ENCODE measurements at regions not wholly inside any gene's neighbourhood (a gene's known extent, or its start where the extent isn't known, plus 50 kb on each side); places are given as distances from the start of the nearest gene placed in this dataset.

DNA sequence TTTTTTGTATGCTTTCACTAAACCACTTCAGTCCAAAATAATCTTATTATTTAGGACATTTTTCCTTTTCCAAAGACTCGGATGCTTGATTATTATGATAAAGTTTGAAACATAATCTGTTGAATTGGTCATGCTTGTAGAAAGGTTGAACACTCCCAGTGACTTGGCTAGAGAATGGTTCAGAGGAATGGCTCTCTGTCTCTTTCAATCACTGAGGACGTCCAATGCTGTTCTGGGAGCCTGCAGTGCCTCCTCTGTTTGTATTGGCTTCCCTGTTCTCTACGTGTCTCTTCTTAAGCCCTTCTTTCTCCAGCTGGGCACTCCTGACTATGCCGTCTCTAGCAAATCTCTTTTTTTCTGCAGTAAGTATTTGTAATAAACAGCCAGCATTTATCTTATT lies 369.0 kb upstream of the DYNLRB2 start:
- no peak for DNase-seq

GRCh38 chr16:80171199-80171598 lies 369.6 kb upstream of the DYNLRB2 start:
- DNase-seq, result no peak

DNA sequence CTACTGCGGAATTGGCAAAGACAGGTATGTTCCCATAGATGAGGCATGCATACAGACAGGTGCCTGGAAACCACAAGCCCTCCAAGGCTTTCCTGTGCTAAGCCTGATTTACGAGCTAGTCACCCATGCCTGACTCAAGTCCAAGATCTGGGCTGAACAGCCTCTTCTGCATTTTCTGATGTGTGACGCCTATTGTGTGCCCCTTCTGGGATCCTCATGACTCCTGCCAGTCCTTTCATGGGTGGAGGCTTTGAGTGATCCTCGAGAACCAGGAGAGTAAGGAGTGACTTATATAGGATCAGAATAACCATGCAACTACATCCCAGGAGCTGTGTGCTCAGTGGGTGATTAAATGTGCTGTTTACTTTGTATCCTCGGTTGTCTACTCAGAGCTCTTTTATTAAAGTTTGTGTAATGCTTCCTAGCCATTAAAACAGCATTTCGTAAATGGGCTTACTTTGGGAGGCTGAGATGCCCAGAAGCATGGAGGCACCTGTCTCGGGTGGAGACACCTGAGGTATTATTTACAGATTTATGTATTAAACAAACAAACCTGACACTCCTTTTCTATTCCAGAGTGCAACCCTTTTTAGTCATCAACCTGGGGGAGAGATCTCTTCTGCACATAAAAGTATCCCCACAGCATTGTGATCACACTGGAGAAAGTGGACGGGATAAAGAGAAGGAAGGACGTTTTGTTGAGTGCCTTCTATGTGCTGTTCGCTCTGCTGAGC lies 373.0 kb upstream of the DYNLRB2 start:
- DNase-seq, result no peak

DNA sequence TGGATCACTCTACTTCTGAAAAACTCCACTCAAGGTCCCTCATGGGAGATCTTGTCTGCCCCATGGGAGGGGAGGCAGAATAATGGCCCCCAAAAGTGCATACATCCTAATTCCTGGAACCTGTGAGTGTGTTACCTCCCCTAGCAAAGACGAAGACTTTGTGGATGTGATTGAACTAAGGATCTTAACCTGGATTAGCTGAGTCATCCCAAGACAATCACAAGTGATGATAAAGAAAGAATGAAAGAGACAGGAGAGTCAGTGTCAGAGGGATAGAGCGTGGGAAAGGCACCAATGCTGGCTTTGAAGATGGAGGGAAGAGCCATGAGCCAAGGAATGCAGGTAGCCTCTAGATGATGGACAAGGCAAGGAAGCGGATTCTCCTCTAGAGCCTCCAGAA lies 374.7 kb upstream of the DYNLRB2 start:
- no peak for DNase-seq

GRCh38 chr16:80164966-80165550 lies 375.7 kb upstream of the DYNLRB2 start:
- no peak for DNase-seq

DNA sequence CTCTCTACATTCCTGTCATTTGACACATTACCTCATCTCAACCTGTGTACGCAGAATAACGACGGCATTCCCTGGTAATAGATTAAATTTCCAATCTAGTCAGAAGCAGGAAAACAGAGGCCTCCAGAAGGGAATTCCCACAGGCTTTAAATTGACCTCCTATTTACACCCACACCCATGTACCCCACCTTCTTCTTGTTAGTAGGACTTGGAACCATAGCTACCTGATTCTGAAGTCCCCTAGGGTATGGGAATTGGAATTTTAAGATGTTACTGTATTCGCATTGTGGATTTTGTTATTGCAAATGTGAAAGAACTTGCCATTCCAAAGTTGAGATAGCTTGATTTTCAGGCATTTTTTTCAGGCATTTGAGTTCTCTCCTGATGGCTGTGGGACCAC lies 377.5 kb upstream of the DYNLRB2 start:
- DNase-seq, result no peak

DNA sequence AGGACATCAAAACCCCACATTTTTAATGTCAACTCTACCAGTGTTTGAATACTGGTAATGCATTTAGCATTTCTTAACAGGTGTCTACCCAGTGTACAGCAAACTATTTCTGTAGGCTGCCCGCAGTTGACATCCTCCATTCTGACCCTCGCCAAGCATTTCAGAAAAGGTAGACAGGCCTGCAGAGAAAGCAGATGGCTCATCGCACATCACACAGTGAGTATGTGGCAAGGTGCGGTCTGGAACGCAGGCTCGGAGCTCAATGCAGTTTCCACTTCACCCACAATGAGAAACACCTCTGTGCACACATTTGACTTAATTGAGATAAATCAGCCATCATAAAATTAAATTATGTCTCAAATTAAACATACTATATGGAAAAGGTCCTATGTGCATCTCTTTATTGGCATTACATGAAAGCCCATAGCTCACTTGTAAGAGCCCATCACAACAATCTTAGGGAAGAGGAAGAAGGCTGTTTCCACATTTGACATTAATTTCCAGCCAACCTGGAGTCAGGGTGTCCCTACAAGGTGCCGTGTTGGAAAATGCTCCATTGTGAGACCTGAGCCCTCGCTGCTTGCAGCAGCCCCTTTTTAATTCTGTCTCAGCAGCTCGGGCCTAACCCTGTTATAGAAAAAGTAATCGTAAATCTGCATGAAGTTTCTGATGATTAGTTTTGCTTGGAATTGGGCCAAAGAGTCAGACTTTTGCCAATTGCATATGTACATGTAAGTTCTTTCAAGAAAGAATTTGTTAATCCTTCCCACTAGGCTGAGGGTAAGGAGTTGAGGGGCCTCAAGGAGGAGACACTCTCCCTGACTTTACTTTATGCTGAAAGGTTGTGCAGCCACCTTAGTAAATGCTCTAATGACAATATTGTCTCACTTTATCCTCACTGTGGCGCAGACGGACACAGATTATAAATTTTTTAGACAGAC lies 378.7 kb upstream of the DYNLRB2 start:
- no peak for DNase-seq

GRCh38 chr16:80158766-80159165 lies 382.0 kb upstream of the DYNLRB2 start:
- DNase-seq, result no peak

GRCh38 chr16:80151722-80152111 lies 389.1 kb upstream of the DYNLRB2 start:
- no peak for DNase-seq

- DNase-seq, result no peak
Measured at GRCh38 chr16:80150978-80151721, 389.6 kb upstream of the DYNLRB2 start.

DNA sequence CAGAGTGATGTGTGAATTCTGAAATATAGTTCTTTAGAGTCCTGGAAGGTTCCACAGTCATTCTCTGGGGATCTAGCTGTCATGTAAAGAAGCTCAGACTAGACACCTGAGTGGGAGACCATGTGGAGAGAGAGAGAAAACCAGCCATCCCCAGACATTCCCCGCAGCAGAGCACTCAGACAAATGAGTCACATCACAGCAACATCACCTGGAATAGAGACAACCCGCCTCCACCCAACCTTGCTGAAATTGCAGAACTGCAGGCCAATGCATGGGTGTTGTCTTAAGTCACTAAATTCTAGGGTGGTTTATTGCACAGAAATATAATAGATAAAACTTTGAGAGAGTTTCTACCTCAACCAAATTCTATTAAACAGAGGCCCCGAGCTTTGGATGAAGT lies 392.0 kb upstream of the DYNLRB2 start:
- DNase-seq, result no peak

GRCh38 chr16:80147026-80147655 lies 393.7 kb upstream of the DYNLRB2 start:
- no peak for DNase-seq

DNA sequence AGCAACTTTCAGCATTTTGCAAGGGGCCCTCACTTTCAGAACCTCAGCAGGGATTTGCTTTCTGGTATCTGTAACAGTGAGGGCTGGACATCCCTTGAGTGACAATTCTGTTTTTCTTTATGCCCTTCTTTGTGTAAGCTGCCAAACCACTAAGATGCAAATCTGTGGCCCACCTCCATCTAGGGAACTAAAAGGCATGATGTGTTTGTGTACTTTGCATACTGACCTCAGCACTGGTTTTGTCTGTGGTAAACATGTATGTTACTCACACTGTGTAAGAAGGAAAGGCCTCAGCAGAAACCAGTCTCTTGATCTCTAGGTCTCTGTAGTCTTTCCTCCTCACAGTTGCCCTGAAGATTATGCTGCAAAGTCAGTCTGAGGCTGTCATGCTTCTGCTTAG lies 396.6 kb upstream of the DYNLRB2 start:
- no peak for DNase-seq

DNA sequence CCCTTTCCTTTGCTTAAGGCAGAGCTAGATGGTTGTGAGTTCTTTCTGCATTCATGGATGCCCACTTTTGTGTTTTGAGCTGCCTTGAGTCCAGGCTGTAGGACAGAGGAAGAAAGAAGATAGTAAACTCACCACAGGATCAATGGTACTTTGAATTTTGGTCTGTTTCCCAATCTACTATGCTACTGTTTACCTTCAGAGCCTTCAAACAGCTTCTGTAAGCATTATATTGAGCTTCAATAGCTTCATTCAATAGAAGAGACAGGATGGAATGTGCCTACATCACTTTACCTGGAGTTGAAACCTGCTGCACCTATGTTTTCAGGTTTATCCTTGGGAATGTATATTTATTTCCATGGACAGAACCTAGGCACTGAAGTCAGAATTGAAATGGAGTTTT lies 397.9 kb upstream of the DYNLRB2 start:
- no peak for DNase-seq

GRCh38 chr16:80142281-80142680 lies 398.5 kb upstream of the DYNLRB2 start:
- DNase-seq, result no peak

DNA sequence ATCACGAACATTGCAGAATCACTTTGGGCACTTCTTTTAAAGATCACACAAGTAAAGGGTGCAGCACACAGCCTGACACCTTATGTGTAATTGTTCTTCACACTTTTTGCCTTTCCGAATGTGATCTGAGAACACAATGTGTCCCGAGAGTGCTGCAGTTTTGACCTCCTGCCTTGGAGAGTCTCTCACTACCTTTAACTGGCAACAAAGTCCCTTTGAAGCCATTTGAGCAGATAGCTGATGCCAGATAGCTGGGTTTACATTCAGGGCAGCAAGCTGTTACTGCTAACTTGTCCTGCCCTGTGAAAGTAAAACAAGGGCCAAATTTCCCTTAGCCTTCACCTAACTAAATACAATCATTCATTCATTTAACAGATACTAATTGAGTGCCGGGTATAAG lies 411.0 kb upstream of the DYNLRB2 start:
- no peak for DNase-seq

DNA sequence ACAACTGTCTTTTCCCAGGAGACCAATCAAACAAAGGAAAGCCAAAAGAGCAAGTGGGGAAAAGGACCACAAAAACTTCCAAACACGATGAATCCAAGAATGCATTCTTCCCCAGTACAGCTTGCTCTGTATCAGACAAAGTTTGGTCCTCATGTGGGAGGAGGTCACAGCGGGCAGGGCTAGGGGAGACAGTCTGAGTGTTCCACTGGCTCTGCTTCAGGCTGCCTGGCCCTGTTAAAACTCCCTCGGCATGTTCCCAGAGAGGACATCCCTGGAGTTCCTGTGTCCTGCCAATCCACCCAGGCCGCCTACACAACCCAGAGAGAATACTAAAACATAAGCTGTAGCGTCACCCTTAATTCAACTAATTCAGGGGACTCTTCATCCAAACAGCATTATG lies 415.1 kb upstream of the DYNLRB2 start:
- no peak for DNase-seq

- DNase-seq, result no peak
Measured at GRCh38 chr16:80123189-80123588, 417.6 kb upstream of the DYNLRB2 start.

- DNase-seq, result no peak
Measured at GRCh38 chr16:80122115-80122514, 418.7 kb upstream of the DYNLRB2 start.

DNA sequence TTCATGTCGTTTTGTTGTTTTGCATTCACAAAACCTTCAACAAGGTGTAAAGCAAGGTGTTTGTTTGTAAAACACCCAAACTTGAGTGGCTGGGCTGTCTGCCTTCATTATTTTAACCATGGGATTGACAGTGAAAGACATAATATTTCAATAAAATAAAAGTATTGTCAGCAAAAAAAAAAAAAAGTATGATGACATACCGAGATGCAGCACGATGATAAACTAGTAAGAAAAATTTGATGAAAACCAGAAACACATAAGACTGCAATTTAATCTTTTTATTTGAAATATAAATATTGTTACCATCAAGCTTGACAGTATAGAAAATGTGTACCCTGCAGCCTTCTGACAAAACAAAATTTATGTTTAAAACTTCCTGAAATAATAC lies 419.3 kb upstream of the DYNLRB2 start:
- DNase-seq, result no peak

DNA sequence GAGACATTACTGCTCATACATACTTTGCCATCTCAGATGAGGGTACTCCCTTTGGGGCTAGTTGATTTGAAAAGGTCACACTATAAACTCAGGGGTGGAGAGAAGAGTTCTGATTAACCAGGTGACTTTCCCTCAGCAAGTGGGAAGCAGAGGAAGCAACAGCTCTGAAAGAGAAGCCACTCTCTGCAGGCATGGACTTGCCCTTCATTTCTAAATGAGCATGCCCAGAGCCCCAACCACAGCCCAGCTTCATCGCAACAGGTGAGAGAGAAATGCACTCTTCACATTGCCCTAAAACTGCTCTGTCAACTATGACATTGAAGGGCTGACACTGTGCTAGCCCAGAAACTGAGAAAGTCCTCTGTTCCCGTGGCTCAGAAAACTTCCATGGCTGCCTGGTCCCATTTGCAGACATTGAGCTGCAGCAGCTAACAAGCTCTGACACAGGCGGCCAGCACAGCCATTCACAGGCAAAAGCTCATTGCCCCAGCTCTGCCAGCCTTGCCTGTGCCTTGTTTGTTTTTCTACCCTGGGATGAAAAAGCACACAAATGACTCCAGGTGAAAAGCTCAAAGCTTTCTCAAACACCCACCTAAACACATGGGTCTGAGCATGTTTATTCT lies 419.8 kb upstream of the DYNLRB2 start:
- no peak for DNase-seq

- DNase-seq, result no peak
Measured at GRCh38 chr16:80117556-80118130, 423.1 kb upstream of the DYNLRB2 start.
